ENCODE measurements at regions not wholly inside any gene's neighbourhood (a gene's known extent, or its start where the extent isn't known, plus 50 kb on each side); places are given as distances from the start of the nearest gene placed in this dataset.

- FAIRE-seq = no peak
- dilution Hi-C loops (cut with MboI; ENCODE audit: extremely low pct_ligation_motif_present, low sequenced_read_pairs) = no loop called here
- no peak overlapping the region for H3K9ac ChIP-seq (ENCODE audit: control insufficient read depth, extremely low read depth, insufficient read depth, low read length)
These were observed 285.6 kb upstream of the EPHA4 start for GRCh38 chr2:221857719-221858118.

DNA sequence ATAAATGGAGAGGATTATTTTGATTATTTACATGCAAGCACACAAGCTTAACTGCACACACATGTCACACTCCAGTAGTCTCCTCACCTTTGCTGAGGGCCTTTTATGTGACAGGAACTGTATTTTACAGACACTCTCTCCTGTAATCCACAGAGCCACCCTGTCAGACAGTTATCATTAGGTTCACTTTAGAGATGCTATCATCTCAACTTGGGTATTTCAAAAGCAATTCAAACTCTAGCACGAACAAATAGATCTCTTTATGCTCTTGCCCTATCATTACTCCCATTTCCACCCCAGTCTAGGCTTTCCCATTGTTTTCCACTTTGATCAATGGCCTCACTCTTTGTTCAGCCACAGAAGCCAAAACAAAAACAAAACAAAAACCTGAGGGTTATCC lies 281.2 kb upstream of the EPHA4 start:
- FAIRE-seq = no peak
- no peak overlapping the region for H2AFZ ChIP-seq (ENCODE audit: control insufficient read depth, low read length)
- TF ChIP-seq, protein P1, sequence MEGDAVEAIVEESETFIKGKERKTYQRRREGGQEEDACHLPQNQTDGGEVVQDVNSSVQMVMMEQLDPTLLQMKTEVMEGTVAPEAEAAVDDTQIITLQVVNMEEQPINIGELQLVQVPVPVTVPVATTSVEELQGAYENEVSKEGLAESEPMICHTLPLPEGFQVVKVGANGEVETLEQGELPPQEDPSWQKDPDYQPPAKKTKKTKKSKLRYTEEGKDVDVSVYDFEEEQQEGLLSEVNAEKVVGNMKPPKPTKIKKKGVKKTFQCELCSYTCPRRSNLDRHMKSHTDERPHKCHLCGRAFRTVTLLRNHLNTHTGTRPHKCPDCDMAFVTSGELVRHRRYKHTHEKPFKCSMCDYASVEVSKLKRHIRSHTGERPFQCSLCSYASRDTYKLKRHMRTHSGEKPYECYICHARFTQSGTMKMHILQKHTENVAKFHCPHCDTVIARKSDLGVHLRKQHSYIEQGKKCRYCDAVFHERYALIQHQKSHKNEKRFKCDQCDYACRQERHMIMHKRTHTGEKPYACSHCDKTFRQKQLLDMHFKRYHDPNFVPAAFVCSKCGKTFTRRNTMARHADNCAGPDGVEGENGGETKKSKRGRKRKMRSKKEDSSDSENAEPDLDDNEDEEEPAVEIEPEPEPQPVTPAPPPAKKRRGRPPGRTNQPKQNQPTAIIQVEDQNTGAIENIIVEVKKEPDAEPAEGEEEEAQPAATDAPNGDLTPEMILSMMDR (optimal IDR thresholded peaks at IDR 0.05 in 1 of 3, IDR thresholded peaks at IDR 0.05 in 1 of 3, conservative IDR thresholded peaks at IDR 0.05 in 1 of 3; ENCODE audit: extremely low read depth in 1 of 3, insufficient read depth in 2 of 3, low read length in 3 of 3) = no peak
- no peak for TF ChIP-seq EZH2 (IDR thresholded peaks at IDR 0.05; ENCODE audit: low read length)

More at GRCh38 chr2:221857719-221858118, 285.6 kb upstream of the EPHA4 start:
- H3K79me2 ChIP-seq (ENCODE audit: control insufficient read depth, insufficient read depth, low read length) = no peaks in the 10 kb centered on the region
- no peak for DNase-seq (ENCODE audit: low read depth, low spot score)
- H3K9me3 ChIP-seq (ENCODE audit: control insufficient read depth, low read depth, low read length) = no peaks in the 10 kb centered on the region
- H4K20me1 ChIP-seq (ENCODE audit: control insufficient read depth, extremely low read depth, insufficient read depth, low read length) = no peaks in the 10 kb centered on the region
- H3K36me3 ChIP-seq (ENCODE audit: control insufficient read depth in 2 of 2, extremely low read depth in 1 of 2, insufficient read depth in 2 of 2, low read length in 2 of 2) = no peaks in the 10 kb centered on the region
- no peak overlapping the region for H3K4me2 ChIP-seq (ENCODE audit: control insufficient read depth, extremely low read depth, insufficient read depth, low read depth, low read length)
- TF ChIP-seq EZH2 (IDR thresholded peaks at IDR 0.05; ENCODE audit: low read length) = no peak
- TF ChIP-seq, protein P1 (optimal IDR thresholded peaks at IDR 0.05 in 1 of 3, IDR thresholded peaks at IDR 0.05 in 1 of 3, conservative IDR thresholded peaks at IDR 0.05 in 1 of 3; ENCODE audit: extremely low read depth in 1 of 3, insufficient read depth in 2 of 3, low read length in 3 of 3) = no peak
- no peak overlapping the region for H3K27ac ChIP-seq (ENCODE audit: control insufficient read depth, insufficient read depth, low read length)
- H3K4me3 ChIP-seq (ENCODE audit: control insufficient read depth in 2 of 3, extremely low read depth in 1 of 3, insufficient read depth in 2 of 3, low read depth in 1 of 3, low read length in 3 of 3) = no peak overlapping the region
- H2AFZ ChIP-seq (ENCODE audit: control insufficient read depth, low read length) = no peak overlapping the region
- no peaks in the 10 kb centered on the region for H3K4me1 ChIP-seq (ENCODE audit: control insufficient read depth, extremely low read depth, insufficient read depth, low read length)
- H3K9me1 ChIP-seq (ENCODE audit: control insufficient read depth, extremely low read depth, insufficient read depth, low read length) = no peaks in the 10 kb centered on the region
- H3K27me3 ChIP-seq (ENCODE audit: control insufficient read depth, extremely low read depth, insufficient read depth, low read length) = no peaks in the 10 kb centered on the region

More for the DNA sequence above, 281.2 kb upstream of the EPHA4 start:
- no peaks in the 10 kb centered on the region for H3K9me3 ChIP-seq (ENCODE audit: control insufficient read depth, low read depth, low read length)
- H3K79me2 ChIP-seq (ENCODE audit: control insufficient read depth, insufficient read depth, low read length) = no peaks in the 10 kb centered on the region
- no peak overlapping the region for H3K9ac ChIP-seq (ENCODE audit: control insufficient read depth, extremely low read depth, insufficient read depth, low read length)
- dilution Hi-C loops (cut with MboI; ENCODE audit: extremely low pct_ligation_motif_present, low sequenced_read_pairs) = no loop called here
- DNase-seq (ENCODE audit: low read depth, low spot score) = no peak
- H4K20me1 ChIP-seq (ENCODE audit: control insufficient read depth, extremely low read depth, insufficient read depth, low read length) = no peaks in the 10 kb centered on the region
- H3K4me3 ChIP-seq (ENCODE audit: control insufficient read depth in 2 of 3, extremely low read depth in 1 of 3, insufficient read depth in 2 of 3, low read depth in 1 of 3, low read length in 3 of 3) = no peak overlapping the region
- no peaks in the 10 kb centered on the region for H3K9me1 ChIP-seq (ENCODE audit: control insufficient read depth, extremely low read depth, insufficient read depth, low read length)
- no peak overlapping the region for H3K27ac ChIP-seq (ENCODE audit: control insufficient read depth, insufficient read depth, low read length)
- no peak overlapping the region for H3K4me2 ChIP-seq (ENCODE audit: control insufficient read depth, extremely low read depth, insufficient read depth, low read depth, low read length)
- H3K27me3 ChIP-seq (ENCODE audit: control insufficient read depth, extremely low read depth, insufficient read depth, low read length) = no peaks in the 10 kb centered on the region
- no peaks in the 10 kb centered on the region for H3K4me1 ChIP-seq (ENCODE audit: control insufficient read depth, extremely low read depth, insufficient read depth, low read length)
- no peaks in the 10 kb centered on the region for H3K36me3 ChIP-seq (ENCODE audit: control insufficient read depth in 2 of 2, extremely low read depth in 1 of 2, insufficient read depth in 2 of 2, low read length in 2 of 2)

Measured in keratinocyte (primary cell).